Hepatocyte (in vitro differentiated cells): ENCODE measurements at regions not wholly inside any gene's neighbourhood (a gene's known extent, or its start where the extent isn't known, plus 50 kb on each side); places are given as distances from the start of the nearest gene placed in this dataset.

Source experiments
- DNase-seq: peaks from one replicate; pipeline ENCODE4 v3.0.0-alpha.2; 2016; ENCODE audit warnings: low spot score
- H2AFZ ChIP-seq: fragments of 200-600 bp; sonication (generic); 2 replicates; pipeline ENCODE4 v1.6.0; 2016; ENCODE audit warnings: antibody characterized with exemption, mild to moderate bottlenecking
- H3K27ac ChIP-seq: fragments of 200-600 bp; sonication (generic); 2 replicates; pipeline ENCODE4 v1.5.1; 2016; ENCODE audit warnings: mild to moderate bottlenecking
- H3K27me3 ChIP-seq: fragments of 200-600 bp; sonication (generic); 2 replicates; pipeline ENCODE4 v1.6.1; 2016
- H3K36me3 ChIP-seq: fragments of 200-600 bp; sonication (generic); replicated peaks from 2 replicates; pipeline ENCODE4 v1.5.1; 2016; ENCODE audit warnings: low read depth; ENCODE audit not compliant: insufficient read depth
- H3K4me1 ChIP-seq: fragments of 200-600 bp; sonication (generic); 2 replicates; pipeline ENCODE4 v1.5.1; 2016; ENCODE audit warnings: mild to moderate bottlenecking, moderate library complexity; ENCODE audit not compliant: insufficient read depth
- H3K4me2 ChIP-seq: fragments of 200-600 bp; sonication (generic); 2 replicates; pipeline ENCODE4 v1.6.0; 2016
- H3K4me3 ChIP-seq: fragments of 200-600 bp; sonication (generic); 2 replicates; pipeline ENCODE4 v1.5.1; 2016; ENCODE audit warnings: mild to moderate bottlenecking
- H3K79me2 ChIP-seq: fragments of 200-600 bp; sonication (generic); 2 replicates; pipeline ENCODE4 v1.6.0; 2017; ENCODE audit warnings: mild to moderate bottlenecking
- H3K9me2 ChIP-seq: fragments of 200-600 bp; sonication (generic); replicated peaks from 2 replicates; pipeline ENCODE4 v1.6.0; 2017; ENCODE audit warnings: mild to moderate bottlenecking; ENCODE audit not compliant: insufficient read depth
- H3K9me3 ChIP-seq: fragments of 200-600 bp; sonication (generic); 2 replicates; pipeline ENCODE4 v1.5.1; 2016; ENCODE audit warnings: low read depth, mild to moderate bottlenecking
- H4K20me1 ChIP-seq: fragments of 200-600 bp; sonication (generic); 2 replicates; pipeline ENCODE4 v1.6.0; 2016; ENCODE audit warnings: mild to moderate bottlenecking; ENCODE audit not compliant: insufficient read depth, poor library complexity, severe bottlenecking
- CTCF ChIP-seq: fragments of 200-600 bp; sonication (generic); IDR thresholded peaks from 2 replicates; pipeline ENCODE4 v1.5.1; 2016; ENCODE audit warnings: antibody characterized with exemption, mild to moderate bottlenecking; ENCODE audit not compliant: poor library complexity
- EZH2 ChIP-seq: fragments of 200-600 bp; sonication (generic); IDR thresholded peaks from 2 replicates; pipeline ENCODE4 v1.6.1; 2016; ENCODE audit warnings: antibody characterized with exemption, mild to moderate bottlenecking, borderline replicate concordance
- EZH2phosphoT487 ChIP-seq: fragments of 200-600 bp; sonication (generic); IDR thresholded peaks from one replicate; pipeline ENCODE4 v1.6.1; 2018; ENCODE audit warnings: antibody characterized with exemption, mild to moderate bottlenecking, low read depth, moderate library complexity; ENCODE audit not compliant: unreplicated experiment, severe bottlenecking
- WGBS: methylation state at CpG from one replicate; pipeline ENCODE4 v1.1.6; 2016; ENCODE audit warnings: low lambda C conversion rate; ENCODE audit errors: missing lambda C conversion rate; 5-methylcytosine and 5-hydroxymethylcytosine counted together

- DNase-seq = no peak
- no peak overlapping the region for H3K27ac ChIP-seq
- H3K27me3 ChIP-seq = no peaks in the 10 kb centered on the region
- H3K4me2 ChIP-seq = no peak overlapping the region
- no peaks in the 10 kb centered on the region for H4K20me1 ChIP-seq
- no peaks in the 10 kb centered on the region for H3K79me2 ChIP-seq
- WGBS = 88% methylated on average over 7 of the region's 7 CpGs
- H2AFZ ChIP-seq = no peak overlapping the region
- no peak for TF ChIP-seq EZH2
- H3K4me3 ChIP-seq = no peak overlapping the region
- H3K36me3 ChIP-seq = no peaks in the 10 kb centered on the region
- H3K9me2 ChIP-seq = no peaks in the 10 kb centered on the region
- peaks cover 10% of the 10 kb centered on the region for H3K4me1 ChIP-seq
- H3K9me3 ChIP-seq = no peaks in the 10 kb centered on the region
Measured at GRCh38 chr15:39460748-39461147, 120.1 kb upstream of the THBS1 start.

GRCh38 chr15:39461536-39462130 is 119.2 kb upstream of the THBS1 start:
- Histone ChIP-seq H4K20me1 (no peaks in the 10 kb centered on the region), H3K9me2 (no peaks in the 10 kb centered on the region), H3K4me1 (peaks cover 6% of the 10 kb centered on the region), H3K27me3 (no peaks in the 10 kb centered on the region), H3K4me3 (no peak overlapping the region), H3K36me3 (no peaks in the 10 kb centered on the region), H3K9me3 (no peaks in the 10 kb centered on the region), H3K27ac (no peak overlapping the region), H3K79me2 (no peaks in the 10 kb centered on the region), H3K4me2 (no peak overlapping the region), H2AFZ (no peak overlapping the region)
- WGBS = 84% methylated on average over 2 of the region's 2 CpGs
- DNase-seq = no peak
- no peak for TF ChIP-seq CTCF
- TF ChIP-seq EZH2phosphoT487 = no peak
- no peak for TF ChIP-seq EZH2

- no peak for DNase-seq
Measured at GRCh38 chr15:39462691-39463090, 118.2 kb upstream of the THBS1 start.

More at GRCh38 chr15:39462691-39463090, 118.2 kb upstream of the THBS1 start:
- H3K4me3 ChIP-seq = no peak overlapping the region
- H3K9me3 ChIP-seq = no peaks in the 10 kb centered on the region
- H3K27ac ChIP-seq = no peak overlapping the region
- WGBS = 96% methylated on average over 1 of the region's 1 CpG
- H3K27me3 ChIP-seq = no peaks in the 10 kb centered on the region
- no peak overlapping the region for H3K4me2 ChIP-seq
- no peaks in the 10 kb centered on the region for H3K9me2 ChIP-seq
- no peak overlapping the region for H2AFZ ChIP-seq
- no peaks in the 10 kb centered on the region for H3K79me2 ChIP-seq
- peaks cover 6% of the 10 kb centered on the region for H3K4me1 ChIP-seq
- no peak for TF ChIP-seq CTCF
- TF ChIP-seq EZH2 = no peak
- no peak for TF ChIP-seq EZH2phosphoT487
- no peaks in the 10 kb centered on the region for H3K36me3 ChIP-seq
- no peaks in the 10 kb centered on the region for H4K20me1 ChIP-seq
